Erythroblast (primary cell): ENCODE measurements at regions not wholly inside any gene's neighbourhood (a gene's known extent, or its start where the extent isn't known, plus 50 kb on each side); places are given as distances from the start of the nearest gene placed in this dataset.

Experiments used
- GATA1 ChIP-seq: IDR thresholded peaks from 2 replicates; pipeline ENCODE4 v1.6.1; 2011; ENCODE audit warnings: low read depth, mild to moderate bottlenecking, control low read depth, low read length, moderate library complexity
- POLR2A ChIP-seq: IDR thresholded peaks from 2 replicates; pipeline ENCODE4 v1.6.1; 2011; ENCODE audit warnings: mild to moderate bottlenecking, low read length

GRCh38 chr4:170581969-170582368 lies 492.2 kb upstream of the AADAT start:
- TF ChIP-seq POLR2A = no peak
- no peak for TF ChIP-seq GATA1
